T-helper 2 cell treated with Interferon-gamma antibody and Interleukin-4, amounts not matched to agents 5 μg/mL and 100 μg/mL, for 36 hours (primary cell): ENCODE measurements at regions not wholly inside any gene's neighbourhood (a gene's known extent, or its start where the extent isn't known, plus 50 kb on each side); places are given as distances from the start of the nearest gene placed in this dataset.

Experiments used
- DNase-seq: peaks from one replicate; pipeline ENCODE4 v3.0.0; 2021; ENCODE audit warnings: low spot score
- H3K27ac Mint-ChIP-seq: one replicate; pipeline ENCODE4 v1.8.0; 2021; ENCODE audit warnings: mild to moderate bottlenecking, mixed read lengths
- H3K27me3 Mint-ChIP-seq: one replicate; pipeline ENCODE4 v1.8.0; 2021; ENCODE audit warnings: low read depth, mixed read lengths
- H3K36me3 Mint-ChIP-seq: one replicate; pipeline ENCODE4 v1.8.0; 2021; ENCODE audit warnings: low read depth, mixed read lengths
- H3K4me1 Mint-ChIP-seq: one replicate; pipeline ENCODE4 v1.8.0; 2021; ENCODE audit warnings: low read depth, mixed read lengths
- H3K4me3 Mint-ChIP-seq: one replicate; pipeline ENCODE4 v1.8.0; 2022; ENCODE audit warnings: mild to moderate bottlenecking, moderate library complexity, mixed read lengths
- H3K9me3 Mint-ChIP-seq: one replicate; pipeline ENCODE4 v1.8.0; 2021; ENCODE audit warnings: mixed read lengths

GRCh38 chr7:17131060-17131345, 167.4 kb upstream of the AHR start:
- Mint-ChIP-seq H3K27me3 (no peaks in the 10 kb centered on the region), H3K27ac (peak overlapping the region; percentile 5), H3K9me3 (peaks cover 6% of the 10 kb centered on the region), H3K4me3 (peak overlapping the region; percentile 48), H3K4me1 (peaks cover 59% of the 10 kb centered on the region), H3K36me3 (peaks cover 23% of the 10 kb centered on the region)
- DNase-seq, result no peak

- H3K27ac Mint-ChIP-seq, result no peak overlapping the region
- DNase-seq, result no peak
- H3K4me1 Mint-ChIP-seq, result peaks cover 60% of the 10 kb centered on the region
- peaks cover 30% of the 10 kb centered on the region for H3K36me3 Mint-ChIP-seq
- no peaks in the 10 kb centered on the region for H3K27me3 Mint-ChIP-seq
- peaks cover 12% of the 10 kb centered on the region for H3K9me3 Mint-ChIP-seq
- no peak overlapping the region for H3K4me3 Mint-ChIP-seq
Measured at GRCh38 chr7:17131983-17132655, 166.3 kb upstream of the AHR start.

DNA sequence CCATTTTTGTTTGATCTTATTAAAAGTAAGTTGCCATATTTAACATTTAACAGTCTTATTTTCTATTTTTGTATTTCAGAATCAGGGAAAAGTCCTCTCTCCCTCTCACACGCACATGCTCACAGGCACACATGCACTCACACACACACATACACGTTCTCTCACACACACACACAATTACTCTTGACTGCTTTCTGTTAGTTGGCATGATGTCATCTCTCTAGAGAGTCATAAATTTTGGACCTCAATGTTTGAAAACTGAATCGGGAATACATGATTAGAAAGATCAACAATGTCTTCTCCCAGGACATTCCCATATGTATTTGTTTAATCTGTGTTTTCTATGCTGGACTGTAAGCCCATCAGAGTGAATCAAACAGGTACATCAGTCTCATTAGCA, 165.7 kb upstream of the AHR start:
- no peaks in the 10 kb centered on the region for H3K27me3 Mint-ChIP-seq
- H3K9me3 Mint-ChIP-seq, result peaks cover 12% of the 10 kb centered on the region
- no peak for DNase-seq
- peaks cover 29% of the 10 kb centered on the region for H3K36me3 Mint-ChIP-seq
- no peak overlapping the region for H3K27ac Mint-ChIP-seq
- peaks cover 57% of the 10 kb centered on the region for H3K4me1 Mint-ChIP-seq
- no peak overlapping the region for H3K4me3 Mint-ChIP-seq

DNA sequence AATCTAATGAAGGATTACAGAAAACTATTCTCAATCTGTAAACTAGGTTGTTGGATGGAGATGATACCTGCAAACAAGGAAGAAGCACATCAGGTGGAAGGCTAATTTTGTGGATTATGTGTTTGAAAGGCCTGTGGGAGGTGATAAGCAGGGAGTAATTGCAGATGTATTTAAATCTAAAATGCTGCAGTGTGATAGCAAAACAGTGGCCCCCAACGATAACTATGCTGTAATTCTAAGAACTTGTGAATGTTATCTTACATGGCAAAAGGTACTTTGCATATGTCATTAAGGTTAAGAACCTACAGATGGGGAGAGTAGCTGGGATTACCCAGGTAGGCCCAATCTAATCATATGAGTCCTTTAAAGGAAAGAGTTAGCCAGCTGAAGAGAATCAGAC, 164.5 kb upstream of the AHR start:
- Mint-ChIP-seq H3K4me3 (no peak overlapping the region), H3K9me3 (peaks cover 12% of the 10 kb centered on the region), H3K4me1 (peaks cover 65% of the 10 kb centered on the region), H3K27ac (no peak overlapping the region), H3K27me3 (no peaks in the 10 kb centered on the region), H3K36me3 (peaks cover 26% of the 10 kb centered on the region)
- DNase-seq, result no peak

- H3K27me3 Mint-ChIP-seq, result no peaks in the 10 kb centered on the region
- H3K4me1 Mint-ChIP-seq, result peaks cover 71% of the 10 kb centered on the region
- H3K9me3 Mint-ChIP-seq, result peaks cover 12% of the 10 kb centered on the region
- DNase-seq, result peak; percentile 30
- peak overlapping the region; percentile 62 for H3K4me3 Mint-ChIP-seq
- peaks cover 26% of the 10 kb centered on the region for H3K36me3 Mint-ChIP-seq
- H3K27ac Mint-ChIP-seq, result peak overlapping the region; percentile 81
Measured at GRCh38 chr7:17134786-17135185, 163.7 kb upstream of the AHR start.

GRCh38 chr7:17136126-17136525, 162.3 kb upstream of the AHR start:
- Mint-ChIP-seq H3K36me3 (peaks cover 26% of the 10 kb centered on the region), H3K27me3 (no peaks in the 10 kb centered on the region), H3K4me1 (peaks cover 65% of the 10 kb centered on the region), H3K27ac (peak overlapping the region; percentile 84), H3K9me3 (peaks cover 12% of the 10 kb centered on the region), H3K4me3 (peak overlapping the region; percentile 6)
- DNase-seq, result no peak

DNA sequence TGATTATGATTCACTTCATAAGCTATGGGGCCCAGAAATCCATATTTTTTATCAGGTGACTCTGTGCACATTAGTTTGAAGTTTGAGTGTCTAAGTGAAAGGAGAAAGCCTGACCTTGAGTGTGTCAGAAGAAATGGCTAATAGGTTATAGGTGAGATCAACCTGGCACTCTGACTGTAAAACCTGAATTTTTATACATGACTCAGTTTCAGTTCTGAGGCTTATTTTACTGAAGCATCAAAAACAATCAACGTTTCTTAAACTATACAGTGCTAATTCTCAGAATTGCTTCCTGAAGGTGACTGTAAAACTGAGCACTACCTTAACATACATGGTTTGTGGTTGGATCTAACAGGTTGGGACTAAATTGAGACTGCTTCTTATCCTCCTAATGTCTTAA, 159.4 kb upstream of the AHR start:
- H3K27me3 Mint-ChIP-seq, result no peaks in the 10 kb centered on the region
- H3K9me3 Mint-ChIP-seq, result peaks cover 12% of the 10 kb centered on the region
- peak overlapping the region; percentile 76 for H3K4me3 Mint-ChIP-seq
- peaks cover 73% of the 10 kb centered on the region for H3K4me1 Mint-ChIP-seq
- peaks cover 20% of the 10 kb centered on the region for H3K36me3 Mint-ChIP-seq
- no peak for DNase-seq
- H3K27ac Mint-ChIP-seq, result peak overlapping the region; percentile 94

GRCh38 chr7:17140406-17140805, 158.0 kb upstream of the AHR start:
- Mint-ChIP-seq H3K4me1 (peaks cover 73% of the 10 kb centered on the region), H3K9me3 (peaks cover 6% of the 10 kb centered on the region), H3K27ac (no peak overlapping the region), H3K4me3 (no peak overlapping the region), H3K27me3 (no peaks in the 10 kb centered on the region), H3K36me3 (peaks cover 11% of the 10 kb centered on the region)
- DNase-seq, result no peak

DNA sequence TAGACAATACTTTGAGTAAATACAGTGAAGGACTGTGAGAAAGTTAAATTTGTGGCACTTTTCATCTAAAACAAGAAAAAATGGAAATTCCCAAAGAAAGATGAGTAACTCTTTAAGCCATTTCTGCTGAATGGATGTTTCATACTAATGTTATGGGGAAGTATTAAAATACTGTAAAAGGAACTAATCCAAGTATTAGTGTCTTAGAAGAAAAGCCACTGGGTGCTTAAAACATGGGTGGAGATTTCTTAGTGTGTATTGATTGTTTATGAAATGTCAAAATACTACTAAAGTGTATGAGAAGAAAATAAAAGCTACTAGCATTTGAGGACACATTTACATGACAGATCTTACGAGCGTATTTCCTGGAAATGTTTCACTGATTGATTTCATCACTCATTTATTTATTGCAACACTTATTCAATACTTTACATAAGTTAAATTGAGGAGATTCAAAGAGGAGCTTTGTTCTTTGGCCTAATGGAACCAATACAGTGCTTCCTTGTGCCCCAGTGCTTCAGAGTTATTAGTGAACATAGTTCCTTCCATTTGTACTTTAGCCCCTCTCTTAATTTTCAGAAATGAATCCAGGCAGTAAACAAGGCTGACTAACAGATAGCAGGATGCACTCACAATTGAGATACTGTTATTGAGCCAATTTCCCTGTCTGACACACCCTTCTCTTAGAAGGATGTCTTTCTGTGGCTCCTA, 155.5 kb upstream of the AHR start:
- peak overlapping the region; percentile 68 for H3K4me3 Mint-ChIP-seq
- H3K27ac Mint-ChIP-seq, result peak overlapping the region; percentile 81
- no peaks in the 10 kb centered on the region for H3K27me3 Mint-ChIP-seq
- DNase-seq, result no peak
- peaks cover 1% of the 10 kb centered on the region for H3K36me3 Mint-ChIP-seq
- H3K9me3 Mint-ChIP-seq, result no peaks in the 10 kb centered on the region
- H3K4me1 Mint-ChIP-seq, result peaks cover 68% of the 10 kb centered on the region

GRCh38 chr7:17144322-17144721, 154.1 kb upstream of the AHR start:
- peak; percentile 85 for DNase-seq
- Mint-ChIP-seq H3K9me3 (no peaks in the 10 kb centered on the region), H3K4me1 (peaks cover 57% of the 10 kb centered on the region), H3K27me3 (no peaks in the 10 kb centered on the region), H3K4me3 (peak overlapping the region; percentile 68), H3K27ac (peak overlapping the region; percentile 81), H3K36me3 (no peaks in the 10 kb centered on the region)

DNA sequence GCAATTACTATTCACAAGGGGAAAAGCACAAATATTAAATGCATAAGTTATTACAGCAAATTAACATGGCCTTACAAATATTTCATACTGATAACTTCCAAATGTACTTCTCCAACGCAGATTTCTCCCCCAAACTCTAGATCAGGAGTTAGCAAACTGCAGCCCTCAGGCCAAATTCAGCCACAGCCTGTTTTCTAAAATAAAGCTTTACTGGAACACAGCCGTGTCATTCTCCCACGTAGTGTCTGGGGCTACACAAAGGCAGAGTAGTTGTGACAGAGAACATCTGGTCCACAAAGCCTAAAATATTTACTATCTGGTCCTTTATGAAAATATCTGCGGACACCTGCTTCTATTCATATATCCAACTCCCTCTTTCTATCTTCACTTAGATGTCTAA, 151.8 kb upstream of the AHR start:
- Mint-ChIP-seq H3K27me3 (no peaks in the 10 kb centered on the region), H3K4me3 (no peak overlapping the region), H3K4me1 (peaks cover 63% of the 10 kb centered on the region), H3K27ac (no peak overlapping the region), H3K36me3 (peaks cover 2% of the 10 kb centered on the region), H3K9me3 (no peaks in the 10 kb centered on the region)
- no peak for DNase-seq

GRCh38 chr7:17147409-17147808, 151.0 kb upstream of the AHR start:
- Mint-ChIP-seq H3K4me3 (no peak overlapping the region), H3K9me3 (no peaks in the 10 kb centered on the region), H3K4me1 (peaks cover 67% of the 10 kb centered on the region)

GRCh38 chr7:17150018-17150417, 148.4 kb upstream of the AHR start:
- peaks cover 15% of the 10 kb centered on the region for H3K9me3 Mint-ChIP-seq
- H3K36me3 Mint-ChIP-seq, result peaks cover 8% of the 10 kb centered on the region
- H3K4me3 Mint-ChIP-seq, result no peak overlapping the region
- DNase-seq, result no peak
- no peaks in the 10 kb centered on the region for H3K27me3 Mint-ChIP-seq
- no peak overlapping the region for H3K27ac Mint-ChIP-seq
- peaks cover 59% of the 10 kb centered on the region for H3K4me1 Mint-ChIP-seq

More at GRCh38 chr7:17147409-17147808, 151.0 kb upstream of the AHR start:
- DNase-seq, result no peak
- Mint-ChIP-seq H3K27ac (no peak overlapping the region), H3K36me3 (peaks cover 2% of the 10 kb centered on the region), H3K27me3 (no peaks in the 10 kb centered on the region)

GRCh38 chr7:17152721-17153120, 145.7 kb upstream of the AHR start:
- Mint-ChIP-seq H3K27me3 (no peaks in the 10 kb centered on the region), H3K4me3 (peak overlapping the region; percentile 7), H3K4me1 (peaks cover 58% of the 10 kb centered on the region), H3K27ac (peak overlapping the region; percentile 67), H3K9me3 (peaks cover 32% of the 10 kb centered on the region), H3K36me3 (peaks cover 14% of the 10 kb centered on the region)
- no peak for DNase-seq

DNA sequence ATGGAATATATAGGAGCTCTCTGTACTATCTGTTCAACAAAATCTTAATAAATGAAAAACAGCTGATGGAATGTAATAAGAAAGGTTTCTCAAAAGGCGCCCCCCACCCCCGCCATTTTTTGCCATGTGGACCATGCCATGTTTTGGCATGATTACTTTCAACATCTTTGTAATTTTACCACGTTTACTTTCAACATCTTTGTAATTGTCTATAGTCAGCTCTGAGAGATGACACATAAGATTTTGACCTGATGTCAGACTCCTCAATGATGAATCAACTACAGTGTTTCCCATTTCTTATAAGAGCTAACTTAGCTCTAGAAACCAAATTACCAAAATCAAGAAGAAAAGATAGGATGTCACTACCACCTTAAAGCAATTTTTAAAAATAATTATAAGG, 144.9 kb upstream of the AHR start:
- Mint-ChIP-seq H3K27me3 (peaks cover 2% of the 10 kb centered on the region), H3K9me3 (peaks cover 36% of the 10 kb centered on the region), H3K4me3 (no peak overlapping the region), H3K27ac (no peak overlapping the region), H3K4me1 (peaks cover 63% of the 10 kb centered on the region), H3K36me3 (peaks cover 16% of the 10 kb centered on the region)
- no peak for DNase-seq
